ENCODE measurements at regions not wholly inside any gene's neighbourhood (a gene's known extent, or its start where the extent isn't known, plus 50 kb on each side); places are given as distances from the start of the nearest gene placed in this dataset.

GRCh38 chr3:69540706-69541581 lies 155.1 kb upstream of the FRMD4B start:
- TF ChIP-seq CTCF (IDR thresholded peaks at IDR 0.05) (no peak), POLR2AphosphoS5 (IDR thresholded peaks at IDR 0.05) (peak in 1 of 2 donors; percentile 37), EP300 (IDR thresholded peaks at IDR 0.05) (no peak), POLR2A (IDR thresholded peaks at IDR 0.05) (no peak)
